ENCODE measurements at regions not wholly inside any gene's neighbourhood (a gene's known extent, or its start where the extent isn't known, plus 50 kb on each side); places are given as distances from the start of the nearest gene placed in this dataset.

DNA sequence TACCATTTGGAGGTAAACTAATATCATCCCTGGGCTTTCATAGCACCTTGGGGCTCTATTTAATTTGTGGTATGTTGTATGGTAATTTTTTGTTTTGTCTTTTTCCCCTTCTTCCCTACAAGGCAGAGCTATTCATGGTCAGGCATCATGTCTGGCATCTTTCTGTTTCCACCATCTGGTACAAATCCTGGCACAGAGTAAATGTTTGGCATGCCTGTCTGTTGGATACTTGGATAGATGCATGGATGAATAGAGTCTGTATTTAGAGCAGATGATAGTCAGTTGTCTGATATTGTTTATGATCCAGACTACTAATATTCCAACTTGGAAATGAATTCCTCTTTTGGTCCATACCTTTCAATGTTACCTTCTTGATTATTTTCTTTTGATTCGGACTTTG is 139.8 kb downstream of the NEDD1 start:
- TF ChIP-seq ZNF670 (tag by site-specific recombination; IDR thresholded peaks at IDR 0.05; ENCODE audit: low read depth), result no peak
- TF ChIP-seq, protein P1, sequence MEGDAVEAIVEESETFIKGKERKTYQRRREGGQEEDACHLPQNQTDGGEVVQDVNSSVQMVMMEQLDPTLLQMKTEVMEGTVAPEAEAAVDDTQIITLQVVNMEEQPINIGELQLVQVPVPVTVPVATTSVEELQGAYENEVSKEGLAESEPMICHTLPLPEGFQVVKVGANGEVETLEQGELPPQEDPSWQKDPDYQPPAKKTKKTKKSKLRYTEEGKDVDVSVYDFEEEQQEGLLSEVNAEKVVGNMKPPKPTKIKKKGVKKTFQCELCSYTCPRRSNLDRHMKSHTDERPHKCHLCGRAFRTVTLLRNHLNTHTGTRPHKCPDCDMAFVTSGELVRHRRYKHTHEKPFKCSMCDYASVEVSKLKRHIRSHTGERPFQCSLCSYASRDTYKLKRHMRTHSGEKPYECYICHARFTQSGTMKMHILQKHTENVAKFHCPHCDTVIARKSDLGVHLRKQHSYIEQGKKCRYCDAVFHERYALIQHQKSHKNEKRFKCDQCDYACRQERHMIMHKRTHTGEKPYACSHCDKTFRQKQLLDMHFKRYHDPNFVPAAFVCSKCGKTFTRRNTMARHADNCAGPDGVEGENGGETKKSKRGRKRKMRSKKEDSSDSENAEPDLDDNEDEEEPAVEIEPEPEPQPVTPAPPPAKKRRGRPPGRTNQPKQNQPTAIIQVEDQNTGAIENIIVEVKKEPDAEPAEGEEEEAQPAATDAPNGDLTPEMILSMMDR (tag by site-specific recombination; IDR thresholded peaks at IDR 0.05), result no peak
- no peak for TF ChIP-seq ZNF792 (tag by site-specific recombination; IDR thresholded peaks at IDR 0.05)
- TF ChIP-seq KLF1 (tag by site-specific recombination; IDR thresholded peaks at IDR 0.05), result no peak
- no peak for TF ChIP-seq ZNF274 (IDR thresholded peaks at IDR 0.05; ENCODE audit: low read length)
- no peak for TF ChIP-seq ZNF274 (tag by site-specific recombination; IDR thresholded peaks at IDR 0.05; ENCODE audit: borderline replicate concordance)
